OCI-M1 (cell line): ENCODE measurements at regions not wholly inside any gene's neighbourhood (a gene's known extent, or its start where the extent isn't known, plus 50 kb on each side); places are given as distances from the start of the nearest gene placed in this dataset.

Experiments used
- DNase-seq: peaks from one replicate; lab custom pipeline; 2025; lab: John Stamatoyannopoulos, UW

GRCh38 chr6:105764315-105764714 lies 321.8 kb upstream of the PRDM1 start:
- DNase-seq: no peak

GRCh38 chr6:105763866-105764265 lies 322.3 kb upstream of the PRDM1 start:
- no peak for DNase-seq

DNA sequence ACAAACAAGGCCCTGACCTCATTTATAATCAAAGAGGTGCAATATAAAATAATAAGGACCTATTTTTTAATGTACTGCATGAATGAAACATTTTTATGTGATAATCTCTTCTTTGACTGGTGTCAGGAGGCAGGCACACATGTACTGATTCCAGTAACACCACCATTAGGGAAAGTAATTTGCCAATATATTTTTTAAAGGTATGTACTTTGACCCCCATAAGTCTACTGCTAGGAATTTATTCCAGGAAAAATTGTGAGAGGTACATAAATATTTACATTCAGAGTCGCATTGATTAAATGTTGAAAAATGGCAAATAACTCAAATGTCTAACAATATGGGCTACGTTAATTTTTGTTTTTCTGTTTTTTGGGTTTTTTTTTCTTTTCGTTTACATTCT lies 325.4 kb upstream of the PRDM1 start:
- no peak for DNase-seq

DNA sequence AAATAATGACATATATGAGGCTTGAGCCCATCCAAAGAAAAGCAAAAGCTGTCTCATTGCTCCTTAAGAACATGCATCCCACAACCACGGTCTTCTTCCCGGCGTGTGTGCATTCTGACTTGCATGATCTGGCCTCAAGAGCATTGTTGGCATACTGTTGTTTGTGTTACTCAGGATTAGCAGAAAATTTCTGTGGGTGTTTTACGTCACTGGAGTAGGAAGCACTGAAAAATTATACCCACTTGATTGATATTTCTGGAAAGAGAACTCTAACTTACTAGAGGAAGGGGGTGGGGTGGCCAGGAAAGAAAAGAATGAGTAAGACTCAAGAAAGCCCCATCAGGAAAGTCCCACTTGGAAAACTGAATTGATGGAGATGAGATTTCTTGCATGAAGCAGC lies 326.2 kb upstream of the PRDM1 start:
- DNase-seq: no peak

DNA sequence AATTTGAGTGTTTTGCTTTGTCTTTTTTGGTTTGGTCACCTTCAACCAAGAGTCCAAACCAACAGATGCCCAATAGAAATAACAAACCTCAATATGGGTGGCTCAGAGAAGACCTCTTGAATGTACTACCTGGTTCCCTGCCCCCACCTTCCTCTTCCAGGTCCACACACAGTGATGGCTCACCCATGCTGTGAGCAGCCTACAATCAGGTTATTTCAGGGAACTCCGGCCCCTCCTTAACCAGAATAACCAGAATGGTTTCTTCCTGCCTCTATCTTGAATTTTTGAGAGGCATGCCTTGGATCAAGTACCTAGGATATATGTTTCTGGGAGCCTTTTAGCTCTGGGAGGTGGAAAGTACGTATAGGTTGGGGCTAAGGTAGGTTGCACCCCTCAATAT lies 327.1 kb upstream of the PRDM1 start:
- DNase-seq: no peak

DNA sequence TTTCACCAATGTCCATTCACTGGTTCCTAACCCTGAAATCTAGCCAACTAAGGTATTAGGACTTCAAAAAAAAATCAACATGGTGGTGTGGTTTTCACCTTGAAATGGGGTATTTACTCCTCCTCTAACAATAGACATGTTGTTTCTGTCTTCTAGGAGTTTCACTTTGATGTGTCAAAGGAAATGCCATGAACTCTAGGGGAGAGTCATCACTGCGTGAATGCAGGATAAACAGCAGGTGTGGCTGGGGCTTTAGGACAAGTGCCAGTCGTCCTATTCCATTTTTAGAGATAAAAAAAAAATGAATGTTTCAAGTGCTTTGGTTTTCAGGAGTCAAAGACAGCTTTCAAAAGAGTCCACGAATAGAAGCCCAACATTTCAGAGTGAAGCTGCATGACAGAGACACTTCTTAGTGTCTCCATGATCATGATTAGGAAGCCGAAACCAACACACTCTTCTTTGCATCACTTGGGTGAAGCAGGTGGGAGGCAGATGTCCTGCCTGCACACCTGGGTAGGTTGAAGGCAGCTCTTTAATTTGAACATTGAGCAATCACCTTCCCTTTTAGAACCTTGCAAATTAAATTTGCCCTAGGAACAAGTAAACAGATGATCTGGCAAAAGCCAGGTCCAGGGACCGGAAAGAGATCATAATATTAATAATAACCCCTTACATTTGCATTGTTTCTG lies 328.5 kb upstream of the PRDM1 start:
- no peak for DNase-seq

GRCh38 chr6:105755885-105756284 lies 330.3 kb upstream of the PRDM1 start:
- DNase-seq: no peak

- DNase-seq: no peak
Observed at GRCh38 chr6:105753620-105754211, 332.4 kb upstream of the PRDM1 start.

DNA sequence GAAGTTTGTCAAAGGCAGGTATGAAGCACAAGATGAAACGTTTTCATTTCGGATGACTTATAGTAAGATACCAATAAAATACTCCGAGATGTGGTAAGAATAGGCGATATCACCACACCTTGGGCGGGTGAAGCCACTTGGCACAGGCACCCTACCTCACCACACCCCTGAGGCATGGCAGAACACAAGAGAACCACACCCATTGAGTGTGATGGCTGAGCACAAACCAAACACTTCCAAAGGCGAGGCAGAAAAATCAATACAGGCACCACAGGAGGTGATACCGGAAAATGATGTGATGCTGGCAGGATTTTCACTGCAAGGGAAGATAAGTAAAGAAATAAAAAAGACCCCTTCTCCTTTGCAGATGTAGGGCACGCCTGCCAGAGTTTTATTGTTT lies 332.9 kb upstream of the PRDM1 start:
- DNase-seq: no peak

DNA sequence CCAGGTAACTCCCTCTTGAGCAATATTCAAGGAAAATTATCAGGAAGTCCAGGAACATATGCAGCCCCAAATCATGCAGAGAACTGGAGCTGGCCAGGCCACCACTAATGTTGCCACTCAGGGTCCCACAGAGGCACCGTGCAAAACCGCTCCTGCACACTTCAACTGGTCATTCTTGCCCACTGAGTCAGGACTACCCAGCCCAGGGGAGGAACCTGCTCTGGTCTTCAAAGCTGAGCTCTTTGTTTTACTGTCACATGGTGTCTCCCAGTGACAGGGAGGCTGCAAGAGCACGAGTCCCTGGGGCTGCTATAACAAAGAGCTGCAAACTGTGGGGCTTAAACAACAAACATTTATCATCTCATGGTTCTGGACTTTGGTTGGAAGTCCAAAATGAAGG lies 336.0 kb upstream of the PRDM1 start:
- no peak for DNase-seq

DNA sequence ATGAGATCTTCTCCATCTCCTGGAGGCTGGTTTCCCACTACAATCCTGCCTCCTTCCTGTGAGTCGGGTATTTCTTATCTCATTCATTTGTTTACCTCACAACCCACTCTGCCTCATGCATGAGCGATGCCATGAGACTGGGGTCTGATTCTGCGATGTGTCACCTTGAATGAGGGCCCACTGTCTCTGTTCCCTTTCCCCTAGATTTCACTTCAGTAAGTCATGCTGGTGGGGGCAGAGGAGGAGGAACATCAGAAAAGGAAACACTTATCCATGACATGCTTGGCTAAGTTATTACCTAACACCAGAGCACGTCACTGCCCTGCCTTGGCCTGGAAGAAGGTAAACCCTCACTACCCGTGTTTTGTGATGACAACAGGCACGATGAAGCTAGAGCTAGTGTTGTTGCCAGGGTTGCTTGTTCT lies 337.4 kb upstream of the PRDM1 start:
- no peak for DNase-seq

GRCh38 chr6:105747823-105748405 lies 338.2 kb upstream of the PRDM1 start:
- no peak for DNase-seq

DNA sequence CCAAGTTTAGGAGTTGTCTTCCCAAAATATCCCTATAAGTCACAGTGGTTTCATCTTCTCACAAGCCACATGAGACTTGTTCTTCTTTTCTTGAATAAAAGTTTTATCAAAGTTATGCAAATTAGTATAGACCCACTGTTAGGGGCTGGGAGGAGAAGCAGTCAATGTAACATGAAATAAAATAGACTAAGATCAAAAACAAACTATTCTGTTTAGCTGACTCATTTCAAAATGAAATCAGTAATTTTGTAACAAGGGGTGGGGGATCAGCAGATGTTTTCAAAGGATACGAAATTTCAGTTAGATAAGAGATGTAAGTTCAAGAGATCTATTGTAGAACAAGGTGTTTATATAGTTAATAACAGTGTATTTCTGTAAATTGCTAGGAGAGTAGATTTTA lies 339.6 kb upstream of the PRDM1 start:
- peak; percentile 77 for DNase-seq

GRCh38 chr6:105746130-105746505 lies 340.0 kb upstream of the PRDM1 start:
- peak; percentile 77 for DNase-seq

GRCh38 chr6:105745464-105746129 lies 340.5 kb upstream of the PRDM1 start:
- no peak for DNase-seq

DNA sequence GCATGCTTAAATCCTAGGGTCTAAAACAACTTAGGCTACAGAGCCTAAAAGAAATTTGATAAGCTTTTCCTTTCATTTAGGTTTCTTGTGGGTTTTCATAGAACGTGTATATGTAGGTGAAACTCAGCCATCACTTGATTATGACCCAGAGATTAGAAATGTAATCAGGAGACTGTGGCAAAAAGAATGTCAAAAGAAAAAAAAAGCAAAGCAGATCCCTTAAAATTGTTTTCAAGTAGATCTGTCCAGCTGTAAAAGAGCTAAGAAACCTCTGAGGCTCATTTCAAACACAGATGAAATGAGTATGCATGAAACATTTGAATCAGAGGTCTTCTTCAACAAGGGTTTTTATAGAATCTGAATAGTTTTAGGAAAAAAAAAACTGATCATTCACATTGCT lies 341.3 kb upstream of the PRDM1 start:
- no peak for DNase-seq

- DNase-seq: peak; percentile 25
Observed at GRCh38 chr6:105740946-105741645, 338.2 kb upstream of the PREP start.

GRCh38 chr6:105739764-105740163 lies 336.9 kb upstream of the PREP start:
- no peak for DNase-seq

- DNase-seq: peak; percentile 70
Observed at GRCh38 chr6:105733556-105734162, 330.8 kb upstream of the PREP start.

GRCh38 chr6:105728995-105729394 lies 326.1 kb upstream of the PREP start:
- DNase-seq: no peak

DNA sequence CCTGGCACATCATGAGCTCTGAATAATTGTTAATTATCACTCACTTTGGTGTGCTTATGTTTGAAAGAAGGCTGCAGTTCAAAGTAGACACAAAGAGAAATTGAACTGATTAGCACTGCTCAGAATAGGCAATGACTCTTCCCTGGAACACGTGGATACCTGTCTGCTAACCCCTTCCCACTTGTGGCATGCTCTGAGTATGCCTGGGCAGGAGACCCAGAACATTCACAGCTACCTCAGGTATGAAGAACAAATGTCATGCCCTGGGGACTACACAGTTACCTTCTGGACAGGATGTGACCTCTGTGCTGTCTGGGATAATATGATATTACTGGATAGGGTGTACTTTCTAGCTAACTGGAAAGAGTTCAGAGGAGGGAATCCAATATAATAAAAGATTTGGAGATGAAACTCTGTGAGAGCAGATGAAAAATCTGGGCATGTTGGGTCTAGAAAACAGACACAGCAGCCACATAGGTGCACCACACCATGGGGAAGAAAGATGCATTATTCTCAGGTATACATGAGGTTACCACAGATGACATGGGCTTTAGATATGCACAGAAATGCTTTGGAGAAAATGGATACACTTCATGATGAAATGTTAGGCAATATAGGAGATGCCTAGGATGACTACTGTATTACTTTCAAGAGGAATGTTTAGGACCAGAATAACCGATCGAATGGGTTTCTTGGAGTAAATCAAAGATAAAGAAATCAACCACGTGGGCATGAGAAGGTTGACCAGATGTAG lies 324.2 kb upstream of the PREP start:
- no peak for DNase-seq
